ENCODE measurements at regions not wholly inside any gene's neighbourhood (a gene's known extent, or its start where the extent isn't known, plus 50 kb on each side); places are given as distances from the start of the nearest gene placed in this dataset.
"Not testable (repeated sequence)": the region's sequence is repeated elsewhere in the genome, so short reads cannot be mapped to it uniquely, and the experiment has no call there.

DNA sequence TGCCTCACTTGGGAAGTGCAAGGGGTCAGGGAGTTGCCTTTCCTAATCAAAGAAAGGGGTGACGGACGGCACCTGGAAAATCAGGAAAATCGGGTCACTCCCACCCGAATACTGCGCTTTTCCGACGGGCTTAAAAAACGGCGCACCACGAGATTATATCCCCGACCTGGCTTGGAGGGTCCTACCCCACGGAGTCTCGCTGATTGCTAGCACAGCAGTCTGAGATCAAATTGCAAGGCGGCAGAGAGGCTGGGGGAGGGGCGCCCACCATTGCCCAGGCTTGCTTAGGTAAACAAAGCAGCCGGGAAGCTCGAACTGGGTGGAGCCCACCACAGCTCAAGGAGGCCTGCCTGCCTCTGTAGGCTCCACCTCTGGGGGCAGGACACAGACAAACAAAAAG lies 489.5 kb downstream of the PLPP3 start:
- not testable (repeated sequence) for TF ChIP-seq CTCF, EZH2, EZH2phosphoT487 (IDR thresholded peaks at IDR 0.05)

Data from neural progenitor cell (in vitro differentiated cells).